PC-9 (cell line): ENCODE measurements at regions not wholly inside any gene's neighbourhood (a gene's known extent, or its start where the extent isn't known, plus 50 kb on each side); places are given as distances from the start of the nearest gene placed in this dataset.

Experiments used
- BruUV-seq: library from RNA; stranded (reverse); fragments of 400-500 nt; replicated peaks from 2 replicates; lab custom pipeline; 2021; lab: Mats Ljungman, UMichigan
- CTCF ChIA-PET: fragments of 300-600 bp; sonication (Branson Sonifier 250); formaldehyde crosslinking; loops from one replicate; lab custom pipeline; 2022; ENCODE audit warnings: antibody characterized with exemption; lab: Charles Lee
- POLR2A ChIA-PET: fragments of 300-600 bp; sonication (Branson Sonifier 250); formaldehyde crosslinking; loops from one replicate; lab custom pipeline; 2022; ENCODE audit warnings: antibody characterized with exemption; ENCODE audit not compliant: unreplicated experiment; lab: Charles Lee
- DNase-seq, 2 experiments: peaks; one replicate each; pipeline versions ENCODE4 v3.0.0 to v3.0.0-alpha.2; 2015 to 2022; ENCODE audit warnings: mixed read lengths in 1 of 2
- H2AFZ ChIP-seq: fragments of 200-600 bp; sonication (generic); 2 replicates; pipeline ENCODE4 v1.8.1; 2017; ENCODE audit warnings: antibody characterized with exemption
- H3F3A ChIP-seq: fragments of 200-600 bp; sonication (generic); 2 replicates; pipeline ENCODE4 v1.8.1; 2017; ENCODE audit warnings: antibody characterized with exemption, mild to moderate bottlenecking, low read depth; ENCODE audit not compliant: insufficient read depth
- H3K27ac ChIP-seq: fragments of 200-600 bp; sonication (generic); 2 replicates; pipeline ENCODE4 v1.6.1; 2016; ENCODE audit warnings: mixed run types
- H3K27me3 ChIP-seq: fragments of 200-600 bp; sonication (generic); 2 replicates; pipeline ENCODE4 v1.6.1; 2016; ENCODE audit warnings: low read depth, mixed run types; ENCODE audit not compliant: insufficient read depth
- H3K36me3 ChIP-seq: fragments of 200-600 bp; sonication (generic); 2 replicates; pipeline ENCODE4 v1.6.1; 2016; ENCODE audit warnings: low read depth, mixed run types
- H3K4me1 ChIP-seq: fragments of 200-600 bp; sonication (generic); replicated peaks from 2 replicates; pipeline ENCODE4 v1.6.1; 2016; ENCODE audit warnings: mixed run types; ENCODE audit not compliant: insufficient read depth
- H3K4me2 ChIP-seq: fragments of 200-600 bp; sonication (generic); 2 replicates; pipeline ENCODE4 v1.6.1; 2017; ENCODE audit warnings: mixed run types
- H3K4me3 ChIP-seq: fragments of 200-600 bp; sonication (generic); 2 replicates; pipeline ENCODE4 v1.6.1; 2016; ENCODE audit warnings: mixed run types
- H3K79me2 ChIP-seq: fragments of 200-600 bp; sonication (generic); 2 replicates; pipeline ENCODE4 v1.6.1; 2017; ENCODE audit warnings: low read depth, mixed run types
- H3K9me2 ChIP-seq: fragments of 200-600 bp; sonication (generic); 2 replicates; pipeline ENCODE4 v1.8.1; 2017; ENCODE audit warnings: mild to moderate bottlenecking; ENCODE audit not compliant: insufficient read depth
- H3K9me3 ChIP-seq: fragments of 200-600 bp; sonication (generic); 2 replicates; pipeline ENCODE4 v1.8.1; 2016; ENCODE audit warnings: low read depth; ENCODE audit not compliant: insufficient read depth
- H4K20me1 ChIP-seq: fragments of 200-600 bp; sonication (generic); 2 replicates; pipeline ENCODE4 v1.8.1; 2017; ENCODE audit not compliant: insufficient read depth
- CTCF ChIP-seq: fragments of 200-600 bp; sonication (generic); conservative IDR thresholded peaks from 2 replicates; pipeline ENCODE4 v1.6.1; 2017; ENCODE audit warnings: mixed run types, antibody characterized with exemption, mild to moderate bottlenecking, moderate library complexity
- EZH2 ChIP-seq: fragments of 200-600 bp; sonication (generic); IDR thresholded peaks from 2 replicates; pipeline ENCODE4 v1.8.0; 2017; ENCODE audit warnings: antibody characterized with exemption, low read depth
- intact Hi-C: fragments of 100-400 bp; cut with micrococcal nuclease; formaldehyde crosslinking; loops from one replicate; pipeline ENCODE4 v1.10.0; 2022; ENCODE audit not compliant: unreplicated experiment

GRCh38 chr5:166379517-166379916 lies 1911.9 kb upstream of the WWC1 start:
- H3K4me3 ChIP-seq = no peak overlapping the region
- no peak overlapping the region for H3K4me2 ChIP-seq
- no TSS peak for BruUV-seq
- no peaks in the 10 kb centered on the region for H3K36me3 ChIP-seq
- H3K27ac ChIP-seq = no peak overlapping the region
- H3K27me3 ChIP-seq = no peaks in the 10 kb centered on the region
- TF ChIP-seq CTCF (no peak), EZH2 (no peak)
- ChIA-PET CTCF (no interaction called here), POLR2A (no interaction called here)
- no peaks in the 10 kb centered on the region for H3K9me2 ChIP-seq
- no peak overlapping the region for H2AFZ ChIP-seq
- no peaks in the 10 kb centered on the region for H3K4me1 ChIP-seq
- intact Hi-C loops = no loop called here
- no peak for DNase-seq
- H3K79me2 ChIP-seq = no peaks in the 10 kb centered on the region
- no peaks in the 10 kb centered on the region for H3K9me3 ChIP-seq
- no peaks in the 10 kb centered on the region for H3F3A ChIP-seq
- H4K20me1 ChIP-seq = no peaks in the 10 kb centered on the region

- Histone ChIP-seq H3K79me2 (no peaks in the 10 kb centered on the region), H3K4me2 (no peak overlapping the region), H3K27me3 (no peaks in the 10 kb centered on the region), H3K9me3 (no peaks in the 10 kb centered on the region), H3K36me3 (no peaks in the 10 kb centered on the region), H3K9me2 (no peaks in the 10 kb centered on the region), H3K27ac (no peak overlapping the region), H4K20me1 (no peaks in the 10 kb centered on the region), H2AFZ (no peak overlapping the region), H3F3A (no peaks in the 10 kb centered on the region), H3K4me1 (no peaks in the 10 kb centered on the region), H3K4me3 (no peak overlapping the region)
- ChIA-PET POLR2A (no interaction called here), CTCF (no interaction called here)
- no TSS peak for BruUV-seq
- no peak for DNase-seq
- no peak for TF ChIP-seq CTCF
- TF ChIP-seq EZH2 = no peak
- intact Hi-C loops = no loop called here
These were observed 1909.4 kb upstream of the WWC1 start for GRCh38 chr5:166382031-166382430.

GRCh38 chr5:166398131-166398530 lies 1893.3 kb upstream of the WWC1 start:
- ChIA-PET POLR2A (no interaction called here), CTCF (no interaction called here)
- H3K4me1 ChIP-seq = no peaks in the 10 kb centered on the region
- no peak overlapping the region for H3K4me2 ChIP-seq
- no peaks in the 10 kb centered on the region for H3K79me2 ChIP-seq
- peaks cover 6% of the 10 kb centered on the region; the same call in 1 of the 2 replicates for H3K27me3 ChIP-seq
- H3K36me3 ChIP-seq = no peaks in the 10 kb centered on the region
- DNase-seq = no peak
- no peaks in the 10 kb centered on the region for H4K20me1 ChIP-seq
- no peak overlapping the region for H3K4me3 ChIP-seq
- TF ChIP-seq CTCF (no peak), EZH2 (no peak)
- H3K27ac ChIP-seq = no peak overlapping the region
- no peaks in the 10 kb centered on the region for H3F3A ChIP-seq
- H3K9me3 ChIP-seq = no peaks in the 10 kb centered on the region
- BruUV-seq = no TSS peak
- no peak overlapping the region for H2AFZ ChIP-seq
- intact Hi-C loops = no loop called here
- no peaks in the 10 kb centered on the region for H3K9me2 ChIP-seq
